ENCODE measurements at regions not wholly inside any gene's neighbourhood (a gene's known extent, or its start where the extent isn't known, plus 50 kb on each side); places are given as distances from the start of the nearest gene placed in this dataset.

GRCh38 chr1:232260861-232261260 is 369.1 kb downstream of the SIPA1L2 start:
- H3K4me2 ChIP-seq (ENCODE audit: insufficient read depth in 1 of 2, low read depth in 2 of 2, low read length in 2 of 2), result no peak overlapping the region
- no peak overlapping the region for H4K91ac ChIP-seq (replicated peaks; ENCODE audit: insufficient read length, low read length)
- H3K27me3 ChIP-seq (replicated peaks in 1 of 4; ENCODE audit: control insufficient read depth in 3 of 4, extremely low read depth in 1 of 4, insufficient read depth in 3 of 4, low read length in 3 of 4), result peaks cover 0 to 11% (median 4%) of the 10 kb centered on the region in 4 experiments; a peak in 4 of 7 replicates
- H3K36me3 ChIP-seq (ENCODE audit: control insufficient read depth in 2 of 4, insufficient read depth in 4 of 4, low read length in 3 of 4), result no peaks in the 10 kb centered on the region; a peak in 1 of 8 replicates
- H4K8ac ChIP-seq (ENCODE audit: extremely low read depth, insufficient read depth, low read length), result no peak overlapping the region
- ChIA-PET CTCF (ENCODE audit: partially characterized antibody) (interaction anchor here (0.9 to 1.1 kb wide), 2 partner anchors 9 to 15 kb away, joined by 3 read pairs; no protein-coding TSS in a partner anchor), POLR2A (ENCODE audit: partially characterized antibody) (no interaction called here)
- no peak overlapping the region for H2AK5ac ChIP-seq (ENCODE audit: low read depth, low read length)
- no peak overlapping the region for H3K4me3 ChIP-seq (ENCODE audit: extremely low read depth in 1 of 4, insufficient read depth in 2 of 4, low read depth in 3 of 4, low read length in 4 of 4)
- H3K9ac ChIP-seq (replicated peaks in 1 of 4; ENCODE audit: extremely low read depth in 1 of 4, low read depth in 3 of 4, low read length in 3 of 4), result no peak overlapping the region
- H3K79me1 ChIP-seq (ENCODE audit: low read depth, low read length), result no peaks in the 10 kb centered on the region
- no peak overlapping the region for H3K14ac ChIP-seq (ENCODE audit: insufficient read length)
- no peaks in the 10 kb centered on the region for H3K79me2 ChIP-seq (ENCODE audit: control insufficient read depth in 1 of 2, insufficient read depth in 2 of 2, low read length in 2 of 2)
- DNase-seq (ENCODE audit: low read depth in 1 of 2, low spot score in 2 of 2), result no peak
- no peak for TF ChIP-seq SRF (IDR thresholded peaks at IDR 0.05; ENCODE audit: low read depth, low read length)
- TF ChIP-seq MAFK (IDR thresholded peaks at IDR 0.05; ENCODE audit: low read depth, low read length), result no peak
- no peak for TF ChIP-seq HDAC6 (IDR thresholded peaks at IDR 0.05; ENCODE audit: low read depth, low read length)
- no peak for TF ChIP-seq SP4 (IDR thresholded peaks at IDR 0.05; ENCODE audit: low read length)
- TF ChIP-seq GABPA (IDR thresholded peaks at IDR 0.05; ENCODE audit: borderline replicate concordance, insufficient read depth, low read length), result no peak
- H4K20me1 ChIP-seq (replicated peaks in 1 of 2; ENCODE audit: control insufficient read depth in 1 of 2, insufficient read depth in 2 of 2, low read length in 2 of 2), result peaks cover 0 to 2% of the 10 kb centered on the region in 2 experiments
- 92% methylated on average over 8 of the region's 8 CpGs; no CpG with 5 or more reads in 1 of the 2 experiments for WGBS, 2 experiments (ENCODE audit: extremely low coverage in 1 of 2, insufficient coverage in 1 of 2, insufficient read length in 1 of 2, insufficient replicate concordance in 2 of 2, low coverage in 1 of 2, low lambda C conversion rate in 2 of 2, missing lambda C conversion rate in 1 of 2)
- no peak overlapping the region for H2BK12ac ChIP-seq (ENCODE audit: low read depth, low read length)
- no peak overlapping the region for H3K4ac ChIP-seq (replicated peaks; ENCODE audit: insufficient read length, low read depth, low read length)
- H2BK15ac ChIP-seq (ENCODE audit: low read length), result no peak overlapping the region
- H4K5ac ChIP-seq (ENCODE audit: insufficient read length, low read depth, low read length), result no peak overlapping the region
- H3K18ac ChIP-seq (ENCODE audit: extremely low read depth, low read length), result no peak overlapping the region
- H3K27ac ChIP-seq (ENCODE audit: low read depth, low read length), result no peak overlapping the region
- H2BK20ac ChIP-seq (ENCODE audit: low read length), result no peak overlapping the region
- H3K56ac ChIP-seq (replicated peaks; ENCODE audit: insufficient read length, low read depth, low read length), result no peak overlapping the region
- no peak overlapping the region for H2BK120ac ChIP-seq (replicated peaks; ENCODE audit: low read depth, low read length)
- H3K23me2 ChIP-seq (ENCODE audit: low read depth, low read length), result 0 out of 2 replicates have a peak, but pooled peaks cover 2% of the 10 kb centered on the region
- no peak overlapping the region for H3K23ac ChIP-seq (ENCODE audit: insufficient read length)
- H3K4me1 ChIP-seq (replicated peaks in 1 of 4; ENCODE audit: control insufficient read depth in 3 of 4, insufficient read depth in 4 of 4, low read length in 3 of 4), result peaks cover 0 to 7% (median 4%) of the 10 kb centered on the region in 4 experiments; a peak in 3 of 7 replicates
- H2AFZ ChIP-seq (ENCODE audit: low read length), result no peak overlapping the region
- no peak overlapping the region for H2BK5ac ChIP-seq (ENCODE audit: low read depth, low read length)
- H3K9me3 ChIP-seq (ENCODE audit: insufficient read depth in 2 of 2, low read depth in 1 of 2, low read length in 1 of 2), result no peaks in the 10 kb centered on the region
- FAIRE-seq, result no peak

Measured in H1 (cell line).